Fibroblast of villous mesenchyme (primary cell): ENCODE measurements at regions not wholly inside any gene's neighbourhood (a gene's known extent, or its start where the extent isn't known, plus 50 kb on each side); places are given as distances from the start of the nearest gene placed in this dataset. TPM values are rescaled to one million over a fixed set of nuclear protein-coding genes. Genes with fewer than 3 reads are reported as not detected.

Source experiments
- DNase-seq: peaks from one replicate; pipeline ENCODE4 v3.0.0-alpha.2; 2010; ENCODE audit warnings: low read depth
- H3K4me3 ChIP-seq: 2 replicates; pipeline ENCODE4 v1.5.1; 2011; ENCODE audit warnings: low read depth, mild to moderate bottlenecking, low read length
- CTCF ChIP-seq: IDR thresholded peaks from 2 replicates; pipeline ENCODE4 v1.5.1; 2012; ENCODE audit warnings: low read depth, mild to moderate bottlenecking, low read length; ENCODE audit not compliant: insufficient read depth
- small RNA-seq: library from RNA; depleted of rRNA; stranded (forward); fragments of <200 nt; gene quantifications from one replicate; pipeline ENCODE3, GENCODE V24; 2012

- H3K4me3 ChIP-seq: no peak overlapping the region
- no peak for TF ChIP-seq CTCF
Measured at GRCh38 chr10:43700306-43700705, 51.6 kb upstream of the ZNF32 start.

GRCh38 chr10:43699516-43699915 is 50.8 kb upstream of the ZNF32 start:
- no peak for TF ChIP-seq CTCF

More at GRCh38 chr10:43700306-43700705, 51.6 kb upstream of the ZNF32 start:
- DNase-seq: no peak

More at GRCh38 chr10:43699516-43699915, 50.8 kb upstream of the ZNF32 start:
- DNase-seq: no peak
- H3K4me3 ChIP-seq: no peak overlapping the region

Small RNAs in the stretch of these regions (small RNA-seq; reads per million reads assigned to genes)
- not detected for gene UQCRHP3
